Left ventricle myocardium inferior (tissue), 1 donor: ENCODE measurements at regions not wholly inside any gene's neighbourhood (a gene's known extent, or its start where the extent isn't known, plus 50 kb on each side); places are given as distances from the start of the nearest gene placed in this dataset.

Source experiments
- DNase-seq: peaks from one replicate; pipeline ENCODE4 v3.0.0-alpha.2; 2020
- H3K27ac ChIP-seq: fragments of 200-600 bp; replicated peaks from 2 replicates; pipeline ENCODE4 v1.8.0; 2021
- H3K27me3 ChIP-seq: fragments of 200-600 bp; 2 replicates; pipeline ENCODE4 v1.8.0; 2021; ENCODE audit warnings: low read depth
- H3K36me3 ChIP-seq: fragments of 200-600 bp; 2 replicates; pipeline ENCODE4 v1.8.0; 2021
- H3K4me1 ChIP-seq: fragments of 200-600 bp; 2 replicates; pipeline ENCODE4 v1.8.0; 2021
- H3K4me3 ChIP-seq: fragments of 200-600 bp; 2 replicates; pipeline ENCODE4 v1.8.0; 2021; ENCODE audit warnings: mild to moderate bottlenecking, moderate library complexity
- H3K9me3 ChIP-seq: fragments of 200-600 bp; replicated peaks from 2 replicates; pipeline ENCODE4 v1.8.0; 2021
- intact Hi-C: fragments of 100-400 bp; cut with micrococcal nuclease; formaldehyde crosslinking; loops from one replicate; pipeline ENCODE4 v1.11.0; 2022
- TF ChIP-seq, protein P1 (sequence below): fragments of 200-600 bp; IDR thresholded peaks from 2 replicates; pipeline ENCODE4 v1.8.0; 2021; ENCODE audit warnings: antibody characterized with exemption, mild to moderate bottlenecking, borderline replicate concordance
- donor health status: DM: no; HTN: yes; CAD: no; lungs with severe emphysema.

DNA sequence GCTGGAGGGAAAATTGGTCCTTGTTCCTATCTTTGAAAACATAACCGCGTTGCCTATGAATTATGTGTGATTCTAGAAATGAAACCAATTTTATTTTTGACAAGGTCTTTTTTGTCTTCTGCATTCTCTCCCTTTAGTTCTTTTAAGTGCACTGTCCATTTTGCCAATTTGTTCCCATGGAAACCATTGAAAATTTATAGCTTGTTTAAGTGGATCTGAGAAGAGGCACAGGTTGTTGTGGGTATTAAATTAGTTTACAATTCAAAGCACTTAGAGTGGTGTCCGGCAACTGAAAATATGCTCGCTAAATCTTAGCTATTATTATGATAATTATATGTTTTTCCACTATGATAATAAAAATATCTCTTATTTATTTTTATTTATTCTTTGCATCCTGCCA lies 107.5 kb upstream of the FSHR start:
- Histone ChIP-seq H3K27me3 (no peaks in the 10 kb centered on the region), H3K4me1 (no peaks in the 10 kb centered on the region), H3K27ac (no peak overlapping the region), H3K4me3 (no peak overlapping the region), H3K9me3 (no peaks in the 10 kb centered on the region), H3K36me3 (no peaks in the 10 kb centered on the region)
- DNase-seq = no peak
- TF ChIP-seq, protein P1, sequence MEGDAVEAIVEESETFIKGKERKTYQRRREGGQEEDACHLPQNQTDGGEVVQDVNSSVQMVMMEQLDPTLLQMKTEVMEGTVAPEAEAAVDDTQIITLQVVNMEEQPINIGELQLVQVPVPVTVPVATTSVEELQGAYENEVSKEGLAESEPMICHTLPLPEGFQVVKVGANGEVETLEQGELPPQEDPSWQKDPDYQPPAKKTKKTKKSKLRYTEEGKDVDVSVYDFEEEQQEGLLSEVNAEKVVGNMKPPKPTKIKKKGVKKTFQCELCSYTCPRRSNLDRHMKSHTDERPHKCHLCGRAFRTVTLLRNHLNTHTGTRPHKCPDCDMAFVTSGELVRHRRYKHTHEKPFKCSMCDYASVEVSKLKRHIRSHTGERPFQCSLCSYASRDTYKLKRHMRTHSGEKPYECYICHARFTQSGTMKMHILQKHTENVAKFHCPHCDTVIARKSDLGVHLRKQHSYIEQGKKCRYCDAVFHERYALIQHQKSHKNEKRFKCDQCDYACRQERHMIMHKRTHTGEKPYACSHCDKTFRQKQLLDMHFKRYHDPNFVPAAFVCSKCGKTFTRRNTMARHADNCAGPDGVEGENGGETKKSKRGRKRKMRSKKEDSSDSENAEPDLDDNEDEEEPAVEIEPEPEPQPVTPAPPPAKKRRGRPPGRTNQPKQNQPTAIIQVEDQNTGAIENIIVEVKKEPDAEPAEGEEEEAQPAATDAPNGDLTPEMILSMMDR = no peak
- intact Hi-C loops = no loop called here

DNA sequence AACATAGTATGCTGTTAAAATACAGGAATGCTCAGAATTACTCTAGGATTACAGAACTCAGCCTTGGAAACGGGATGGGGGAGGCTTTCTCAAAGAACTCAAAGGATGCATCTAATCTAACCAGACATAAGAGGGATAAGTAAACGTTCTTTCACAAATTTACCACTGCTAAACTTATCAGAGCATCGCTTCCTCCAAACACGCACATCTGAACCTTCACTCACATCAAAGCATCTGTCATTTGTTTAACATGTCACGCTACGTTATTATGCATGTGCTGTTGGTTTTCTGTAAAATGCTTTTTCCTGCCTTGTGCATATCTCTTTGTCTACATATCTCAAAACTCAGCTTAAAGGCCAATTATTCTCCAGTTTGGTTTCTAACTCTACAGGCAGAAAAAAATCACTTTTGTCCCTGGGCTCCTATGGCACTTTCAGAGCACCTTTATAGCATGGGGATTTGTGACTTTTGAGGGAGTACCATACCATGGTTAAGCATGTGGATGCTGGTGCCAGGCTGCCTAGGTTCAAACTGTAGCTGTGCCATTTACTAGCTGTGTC lies 106.7 kb upstream of the FSHR start:
- no peaks in the 10 kb centered on the region for H3K9me3 ChIP-seq
- H3K36me3 ChIP-seq = no peaks in the 10 kb centered on the region
- TF ChIP-seq, protein P1 = no peak
- no peaks in the 10 kb centered on the region for H3K4me1 ChIP-seq
- H3K4me3 ChIP-seq = no peak overlapping the region
- no peak overlapping the region for H3K27ac ChIP-seq
- DNase-seq = no peak
- intact Hi-C loops = no loop called here
- no peaks in the 10 kb centered on the region for H3K27me3 ChIP-seq

DNA sequence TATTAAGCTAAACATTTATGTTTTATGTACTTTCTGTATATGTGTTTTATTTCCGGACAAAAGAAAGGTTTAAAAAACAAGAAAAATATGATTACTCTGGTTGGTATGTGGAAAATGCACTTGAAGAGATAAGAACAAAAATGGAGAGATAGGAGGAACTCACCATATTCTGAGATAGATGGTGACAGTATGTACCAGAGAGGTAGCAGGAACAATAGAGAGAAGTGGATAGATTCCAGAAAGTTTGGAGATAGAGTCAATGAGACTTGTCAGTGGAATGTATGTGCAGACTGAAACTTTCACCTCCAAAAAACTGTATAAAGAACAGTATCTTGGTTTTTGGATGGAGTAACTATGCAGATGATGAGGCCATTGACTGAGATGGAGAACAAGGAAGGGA lies 105.6 kb upstream of the FSHR start:
- intact Hi-C loops = no loop called here
- Histone ChIP-seq H3K4me1 (no peaks in the 10 kb centered on the region), H3K27ac (no peak overlapping the region), H3K4me3 (no peak overlapping the region), H3K9me3 (no peaks in the 10 kb centered on the region), H3K36me3 (no peaks in the 10 kb centered on the region), H3K27me3 (no peaks in the 10 kb centered on the region)
- no peak for DNase-seq
- TF ChIP-seq, protein P1 = no peak

DNA sequence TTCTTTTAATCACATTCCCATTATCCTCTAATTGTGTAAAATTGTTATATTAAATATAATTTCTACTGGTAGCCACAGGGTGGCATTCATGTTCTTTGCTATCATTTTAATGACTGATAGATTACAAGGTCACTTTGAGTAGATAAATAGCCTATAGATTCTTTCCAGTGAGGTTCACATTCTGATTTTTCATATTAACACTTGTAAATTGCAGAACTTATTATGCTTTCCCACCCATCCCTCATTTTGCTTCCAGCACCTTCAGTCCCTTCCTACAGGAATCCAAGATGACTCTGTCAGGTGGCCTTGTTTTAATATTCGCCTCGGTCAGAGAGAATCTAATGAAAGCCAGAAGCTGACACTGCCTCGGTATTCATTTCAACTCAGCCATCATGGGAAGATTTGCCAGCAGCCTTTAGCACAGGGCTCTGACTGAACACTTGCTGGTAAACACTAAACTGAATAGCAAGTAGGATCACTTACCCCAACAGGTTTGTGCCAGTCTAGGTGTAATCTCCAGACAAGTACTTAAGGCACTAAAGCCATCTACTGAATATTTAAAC lies 101.2 kb upstream of the FSHR start:
- TF ChIP-seq, protein P1 = peak; percentile 53
- Histone ChIP-seq H3K4me3 (no peak overlapping the region), H3K27me3 (no peaks in the 10 kb centered on the region), H3K9me3 (no peaks in the 10 kb centered on the region), H3K4me1 (no peaks in the 10 kb centered on the region), H3K36me3 (no peaks in the 10 kb centered on the region), H3K27ac (no peak overlapping the region)
- intact Hi-C loops = no loop called here
- no peak for DNase-seq

DNA sequence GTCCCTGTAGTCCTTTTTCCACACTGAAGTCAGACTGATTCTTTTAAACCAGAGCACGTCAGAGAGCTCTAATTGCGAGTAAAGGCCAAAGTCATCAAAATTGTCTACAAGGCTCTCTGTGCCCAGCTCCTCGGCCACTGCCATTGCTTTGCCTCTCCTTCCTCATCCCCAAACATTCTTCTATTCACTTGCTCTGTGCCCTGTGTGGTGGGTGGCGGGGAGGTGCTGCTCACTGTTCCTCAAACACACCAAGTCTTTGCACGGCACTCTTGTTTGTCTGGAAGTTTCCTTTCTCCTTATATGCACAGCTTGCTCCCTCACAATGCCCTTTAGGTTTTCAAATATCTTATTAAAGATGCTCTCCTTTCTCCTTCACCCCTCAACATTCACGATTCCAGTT lies 100.1 kb upstream of the FSHR start:
- intact Hi-C loops = no loop called here
- Histone ChIP-seq H3K4me3 (no peak overlapping the region), H3K4me1 (no peaks in the 10 kb centered on the region), H3K36me3 (no peaks in the 10 kb centered on the region), H3K27ac (no peak overlapping the region), H3K27me3 (no peaks in the 10 kb centered on the region), H3K9me3 (no peaks in the 10 kb centered on the region)
- TF ChIP-seq, protein P1 = no peak
- no peak for DNase-seq
